ENCODE measurements at regions not wholly inside any gene's neighbourhood (a gene's known extent, or its start where the extent isn't known, plus 50 kb on each side); places are given as distances from the start of the nearest gene placed in this dataset.

DNA sequence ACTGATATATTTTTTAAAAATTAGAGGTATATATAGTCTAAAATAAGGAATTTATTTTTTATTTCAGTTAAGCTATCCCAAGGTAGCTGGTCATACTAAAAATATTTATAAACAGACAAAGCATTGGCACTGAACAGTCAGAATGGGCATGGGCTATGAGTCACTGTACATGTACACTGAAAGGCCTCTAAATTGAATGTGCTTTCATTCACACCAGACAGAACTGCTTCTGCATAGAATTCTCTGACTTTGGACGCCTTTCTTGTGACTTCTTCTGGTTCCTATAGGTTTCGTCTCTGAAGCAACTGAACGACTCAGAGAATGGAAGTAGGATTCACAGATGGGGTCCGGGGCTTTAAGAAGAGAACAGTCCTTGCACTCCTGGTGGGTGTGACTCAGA, 394.8 kb upstream of the MEF2C start:
- no peaks in the 10 kb centered on the region for H3K27me3 ChIP-seq
- WGBS, 2 donors (ENCODE audit: low coverage in 1 of 2), result 72 to 86% methylated on average over 2 to 4 of the region's 4 CpGs
- no peak for TF ChIP-seq POLR2AphosphoS5 (IDR thresholded peaks at IDR 0.05)
- TF ChIP-seq POLR2A (IDR thresholded peaks at IDR 0.05), result no peak
- no peak for TF ChIP-seq EP300 (IDR thresholded peaks at IDR 0.05; ENCODE audit: low read depth)
- no peak for TF ChIP-seq CTCF (IDR thresholded peaks at IDR 0.05)
- no peaks in the 10 kb centered on the region for H3K4me1 ChIP-seq
- intact Hi-C loops (cut with DNase I; ENCODE audit: low total_unique reads) (no loop called here), in situ Hi-C loops (cut with MboI; ENCODE audit: low pct_ligation_motif_present in 1 of 4, low pct_unique_long_range_greater_than_20kb in 1 of 4, low sequenced_read_pairs in 3 of 4) (no loop called here)
- DNase-seq, result no peak
- H3K4me3 ChIP-seq, result no peak overlapping the region
- H3K27ac ChIP-seq, result no peak overlapping the region
- no peaks in the 10 kb centered on the region for H3K9me3 ChIP-seq
- H3K36me3 ChIP-seq, result no peaks in the 10 kb centered on the region

DNA sequence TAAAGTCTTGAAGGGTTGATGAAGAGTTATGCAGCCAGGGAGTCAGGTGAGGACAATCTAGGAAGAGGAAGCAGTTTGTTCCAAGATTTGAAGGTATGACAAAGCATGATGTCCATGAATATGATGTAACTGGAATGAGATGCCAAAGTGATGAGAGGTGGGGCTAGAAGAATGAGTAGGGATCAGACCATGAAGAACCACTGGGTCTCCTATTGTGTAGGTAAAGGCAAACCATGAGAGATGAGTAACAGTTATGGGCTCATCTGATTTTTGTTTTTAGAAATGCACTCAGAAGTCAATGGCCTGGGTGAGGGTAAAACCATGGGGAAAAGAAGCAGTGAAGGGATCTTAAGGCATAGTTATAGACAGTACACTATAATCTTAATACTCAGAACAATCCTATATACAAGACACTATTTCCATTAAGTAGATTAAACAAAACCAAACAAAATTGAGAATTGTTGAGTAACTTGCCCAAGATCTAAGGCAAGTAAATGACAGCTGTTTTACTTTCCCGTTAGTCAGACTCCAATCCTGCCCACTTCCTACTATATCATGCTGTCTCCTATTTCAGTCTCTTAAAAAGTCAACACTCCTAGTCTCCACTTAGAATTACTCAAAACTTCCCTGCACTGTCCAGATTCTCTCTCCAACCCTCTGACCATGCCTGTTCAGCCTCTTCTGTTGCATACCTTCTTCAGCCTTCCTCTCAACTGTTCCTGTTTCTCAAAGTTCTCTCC, 393.8 kb upstream of the MEF2C start:
- no peaks in the 10 kb centered on the region for H3K27me3 ChIP-seq
- intact Hi-C loops (cut with DNase I; ENCODE audit: low total_unique reads) (no loop called here), in situ Hi-C loops (cut with MboI; ENCODE audit: low pct_ligation_motif_present in 1 of 4, low pct_unique_long_range_greater_than_20kb in 1 of 4, low sequenced_read_pairs in 3 of 4) (no loop called here)
- no peaks in the 10 kb centered on the region for H3K4me1 ChIP-seq
- H3K36me3 ChIP-seq, result no peaks in the 10 kb centered on the region
- no peak overlapping the region for H3K4me3 ChIP-seq
- DNase-seq, result no peak
- TF ChIP-seq POLR2AphosphoS5 (IDR thresholded peaks at IDR 0.05) (no peak), EP300 (IDR thresholded peaks at IDR 0.05; ENCODE audit: low read depth) (no peak), POLR2A (IDR thresholded peaks at IDR 0.05) (no peak), CTCF (IDR thresholded peaks at IDR 0.05) (no peak)
- no peaks in the 10 kb centered on the region for H3K9me3 ChIP-seq
- no peak overlapping the region for H3K27ac ChIP-seq
- 77 to 91% methylated on average over 1 of the region's 1 CpG for WGBS, 2 donors (ENCODE audit: low coverage in 1 of 2)

DNA sequence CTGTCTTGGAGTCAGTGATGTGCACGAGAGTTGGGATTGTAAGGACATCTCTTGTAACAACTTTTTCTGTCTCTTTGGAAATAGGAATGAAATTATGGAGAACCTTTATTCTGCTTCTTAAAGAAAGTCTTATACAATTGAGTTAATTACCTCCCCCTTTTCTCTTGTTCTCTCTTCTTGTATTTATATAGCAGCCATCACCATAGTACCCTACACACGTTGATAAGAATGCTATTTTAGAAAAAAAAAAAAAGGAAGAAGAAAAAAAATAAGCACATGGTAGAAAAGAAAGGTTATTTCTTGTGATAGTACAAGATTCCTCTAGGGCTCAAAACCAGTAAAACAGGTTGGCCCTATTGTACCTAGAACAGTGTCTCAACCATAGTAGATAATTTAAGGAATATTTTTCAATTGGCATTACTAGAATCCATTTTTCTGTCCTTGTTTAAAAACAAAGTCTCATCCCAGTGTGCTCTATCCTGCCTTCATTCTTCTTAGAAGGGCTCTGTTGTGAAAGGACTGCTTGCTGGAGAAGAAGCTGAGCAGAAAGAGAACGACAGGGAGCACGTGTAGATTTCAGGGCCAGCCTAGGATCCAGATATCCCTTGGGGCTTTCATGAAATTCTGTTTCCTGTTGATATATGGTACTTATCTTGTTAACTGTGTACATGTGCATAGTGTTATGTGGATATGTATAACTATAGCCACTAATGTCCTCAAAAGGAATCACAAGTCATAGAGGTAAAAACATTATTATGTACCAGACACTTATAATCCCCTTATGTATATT, 392.3 kb upstream of the MEF2C start:
- intact Hi-C loops (cut with DNase I; ENCODE audit: low total_unique reads), result no loop called here
- Histone ChIP-seq H3K4me3 (no peak overlapping the region), H3K4me1 (no peaks in the 10 kb centered on the region), H3K36me3 (no peaks in the 10 kb centered on the region), H3K27ac (no peak overlapping the region), H3K27me3 (no peaks in the 10 kb centered on the region), H3K9me3 (no peaks in the 10 kb centered on the region)
- 75 to 77% methylated on average over 4 of the region's 4 CpGs for whole genome bisulfite sequencing, 2 donors (ENCODE audit: low coverage in 1 of 2)
- in situ Hi-C loops (cut with MboI; ENCODE audit: low pct_ligation_motif_present in 1 of 4, low pct_unique_long_range_greater_than_20kb in 1 of 4, low sequenced_read_pairs in 3 of 4), result no loop called here
- TF ChIP-seq POLR2A (IDR thresholded peaks at IDR 0.05) (no peak), CTCF (IDR thresholded peaks at IDR 0.05) (no peak), POLR2AphosphoS5 (IDR thresholded peaks at IDR 0.05) (no peak), EP300 (IDR thresholded peaks at IDR 0.05; ENCODE audit: low read depth) (no peak)
- DNase-seq, result no peak

GRCh38 chr5:89273289-89273688, 390.3 kb upstream of the MEF2C start:
- DNase-seq, result no peak
- WGBS, 2 donors (ENCODE audit: low coverage in 1 of 2), result 87 to 98% methylated on average over 7 of the region's 7 CpGs

More at GRCh38 chr5:89273289-89273688, 390.3 kb upstream of the MEF2C start:
- no peak for TF ChIP-seq EP300 (IDR thresholded peaks at IDR 0.05; ENCODE audit: low read depth)
- TF ChIP-seq POLR2A (IDR thresholded peaks at IDR 0.05), result no peak
- no peak for TF ChIP-seq CTCF (IDR thresholded peaks at IDR 0.05)
- no peak for TF ChIP-seq POLR2AphosphoS5 (IDR thresholded peaks at IDR 0.05)
- no peaks in the 10 kb centered on the region for H3K9me3 ChIP-seq
- no peak overlapping the region for H3K27ac ChIP-seq
- H3K4me3 ChIP-seq, result no peak overlapping the region
- intact Hi-C loops (cut with DNase I; ENCODE audit: low total_unique reads) (no loop called here), in situ Hi-C loops (cut with MboI; ENCODE audit: low pct_ligation_motif_present in 1 of 4, low pct_unique_long_range_greater_than_20kb in 1 of 4, low sequenced_read_pairs in 3 of 4) (no loop called here)
- H3K36me3 ChIP-seq, result no peaks in the 10 kb centered on the region
- H3K27me3 ChIP-seq, result no peaks in the 10 kb centered on the region
- no peaks in the 10 kb centered on the region for H3K4me1 ChIP-seq
